Bronchial epithelial cell (primary cell): ENCODE measurements at regions not wholly inside any gene's neighbourhood (a gene's known extent, or its start where the extent isn't known, plus 50 kb on each side); places are given as distances from the start of the nearest gene placed in this dataset.

Experiments
- DNase-seq: peaks from one replicate; pipeline ENCODE4 v3.0.0-alpha.2; 2010; ENCODE audit warnings: low read depth
- FAIRE-seq: peaks from 2 replicates; lab custom pipeline; 2011; peaks lifted over from hg19 to GRCh38; lab: Jason Lieb, UNC
- H3K27me3 ChIP-seq: 2 replicates; pipeline ENCODE4 v1.5.1; 2011; ENCODE audit warnings: low read length; ENCODE audit not compliant: control insufficient read depth, insufficient read depth
- H3K36me3 ChIP-seq: 2 replicates; pipeline ENCODE4 v1.5.1; 2011; ENCODE audit warnings: low read length; ENCODE audit not compliant: control insufficient read depth, insufficient read depth
- H3K4me3 ChIP-seq: 2 replicates; pipeline ENCODE4 v1.5.1; 2011; ENCODE audit warnings: mild to moderate bottlenecking, low read depth, low read length, control low read depth
- CTCF ChIP-seq: IDR thresholded peaks from 2 replicates; pipeline ENCODE4 v1.5.1; 2011; ENCODE audit warnings: mild to moderate bottlenecking, moderate library complexity, low read length, control low read depth, inconsistent platforms; ENCODE audit not compliant: insufficient read depth, severe bottlenecking

- H3K27me3 ChIP-seq: no peaks in the 10 kb centered on the region
- H3K4me3 ChIP-seq: no peak overlapping the region
- no peaks in the 10 kb centered on the region for H3K36me3 ChIP-seq
- FAIRE-seq (no peak), DNase-seq (no peak)
- no peak for TF ChIP-seq CTCF
These were observed 69.6 kb upstream of the RELN start for GRCh38 chr7:104059103-104059502.

DNA sequence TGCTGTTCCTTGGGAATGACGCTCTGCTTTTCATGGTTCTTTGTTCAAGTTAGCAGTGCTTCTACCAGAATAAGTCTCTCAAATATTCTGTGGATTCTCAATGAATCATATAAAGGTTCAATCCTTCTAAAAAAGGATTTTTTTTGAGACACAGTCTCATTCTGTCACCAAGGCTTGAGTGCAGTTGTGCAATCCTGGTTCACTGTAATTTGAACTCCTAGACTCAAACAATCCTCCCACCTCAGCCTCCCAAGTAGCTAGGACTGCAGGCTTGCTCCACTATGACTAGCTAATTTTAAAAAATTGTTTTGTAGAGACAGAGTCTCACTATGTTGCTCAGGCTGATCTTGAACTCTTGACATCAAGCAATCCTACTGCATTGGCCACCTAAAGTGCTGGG is 64.9 kb upstream of the RELN start:
- FAIRE-seq (no peak), DNase-seq (no peak)
- Histone ChIP-seq H3K27me3 (no peaks in the 10 kb centered on the region), H3K4me3 (no peak overlapping the region), H3K36me3 (no peaks in the 10 kb centered on the region)
- TF ChIP-seq CTCF: no peak

DNA sequence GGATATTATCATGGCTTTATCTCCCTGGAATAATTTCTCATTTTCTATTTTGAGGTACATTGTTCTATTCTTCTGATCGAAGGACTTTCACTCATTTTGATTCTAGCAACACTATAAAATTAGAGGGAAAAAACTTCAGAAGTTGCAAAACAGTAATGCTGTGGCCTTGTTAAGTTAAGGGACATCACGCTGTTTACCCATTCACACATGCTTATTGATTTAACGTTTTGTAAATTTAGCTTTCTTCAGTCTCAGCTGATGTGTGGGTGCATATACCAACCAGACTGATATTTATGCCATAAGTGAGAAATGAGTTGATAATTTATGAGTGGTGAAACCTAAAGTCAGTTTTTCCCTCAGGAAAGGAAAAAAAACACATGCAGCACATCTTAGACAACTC is 63.5 kb upstream of the RELN start:
- FAIRE-seq: no peak

DNA sequence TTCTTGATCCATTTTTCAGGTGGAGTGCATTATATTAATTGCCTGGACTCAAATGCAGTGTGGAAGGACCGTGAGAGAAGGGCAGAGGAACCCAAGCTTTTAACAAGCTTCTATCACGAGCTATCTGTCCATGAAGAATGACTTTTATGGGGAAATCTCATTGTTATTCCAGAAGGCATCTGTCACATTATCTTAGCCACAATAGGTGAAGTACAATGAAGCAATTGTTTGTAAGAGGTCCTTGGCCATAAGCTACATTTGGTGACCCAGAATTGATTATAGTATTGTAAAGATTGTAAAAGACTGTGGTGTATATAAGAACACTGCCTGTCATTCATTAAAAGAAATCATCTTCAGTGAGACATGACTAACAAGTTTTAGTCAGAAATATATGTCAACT is 58.6 kb upstream of the RELN start:
- H3K27me3 ChIP-seq: no peaks in the 10 kb centered on the region
- H3K4me3 ChIP-seq: no peak overlapping the region
- no peaks in the 10 kb centered on the region for H3K36me3 ChIP-seq
- FAIRE-seq: no peak
- DNase-seq: no peak
- no peak for TF ChIP-seq CTCF

More for the DNA sequence above, 63.5 kb upstream of the RELN start:
- TF ChIP-seq CTCF: no peak
- H3K36me3 ChIP-seq: no peaks in the 10 kb centered on the region
- H3K4me3 ChIP-seq: no peak overlapping the region
- H3K27me3 ChIP-seq: no peaks in the 10 kb centered on the region
- DNase-seq: no peak

DNA sequence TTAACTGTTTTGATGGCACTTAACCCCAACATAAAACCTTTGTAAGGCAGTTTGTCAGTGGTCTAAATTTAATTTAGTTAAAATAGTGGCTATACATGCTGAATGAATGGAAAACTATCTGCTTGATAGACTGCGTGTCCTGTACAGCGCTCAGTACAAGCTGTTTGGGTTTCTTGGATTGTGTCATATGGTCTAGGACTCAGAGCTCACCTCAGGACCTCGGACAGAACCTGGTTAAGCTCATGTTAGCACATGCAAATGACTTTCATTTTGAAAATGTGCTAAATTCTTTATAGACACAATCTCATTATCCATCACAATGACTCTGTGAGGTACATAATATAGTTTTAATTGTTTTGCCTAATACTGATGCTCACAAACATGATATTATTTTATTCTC is 55.7 kb upstream of the RELN start:
- Histone ChIP-seq H3K27me3 (no peaks in the 10 kb centered on the region), H3K4me3 (no peak overlapping the region), H3K36me3 (no peaks in the 10 kb centered on the region)
- TF ChIP-seq CTCF: no peak
- DNase-seq (peak; percentile 1), FAIRE-seq (no peak)

GRCh38 chr7:104040666-104041065 is 51.2 kb upstream of the RELN start:
- no peaks in the 10 kb centered on the region for H3K36me3 ChIP-seq
- no peak for DNase-seq
- no peak for FAIRE-seq
- no peaks in the 10 kb centered on the region for H3K27me3 ChIP-seq
- no peak overlapping the region for H3K4me3 ChIP-seq
- TF ChIP-seq CTCF: no peak
